ENCODE measurements at regions not wholly inside any gene's neighbourhood (a gene's known extent, or its start where the extent isn't known, plus 50 kb on each side); places are given as distances from the start of the nearest gene placed in this dataset.

DNA sequence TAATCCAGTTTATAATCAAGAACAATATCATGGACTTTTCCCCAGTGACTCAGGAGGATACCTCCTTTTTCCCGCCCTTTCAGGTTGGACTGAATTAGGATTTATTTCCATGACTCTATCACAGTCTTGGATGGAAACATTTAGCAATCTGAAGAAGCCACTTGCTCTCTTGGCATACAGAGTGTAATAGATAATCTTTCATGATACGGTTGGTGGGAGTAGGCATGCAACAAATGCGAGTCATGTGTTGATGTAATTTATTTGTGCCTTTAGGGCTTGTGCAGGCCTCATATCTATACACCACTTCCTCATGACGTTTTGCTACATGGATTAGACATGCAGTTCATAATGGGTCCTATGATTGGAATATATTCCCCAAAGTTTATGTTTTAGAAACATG is 54.2 kb upstream of the MCTP2 start:
- no peak for DNase-seq (ENCODE audit: low spot score in 2 of 2)
- TF ChIP-seq POLR2A (IDR thresholded peaks at IDR 0.05), result no peak
- TF ChIP-seq, protein P1, sequence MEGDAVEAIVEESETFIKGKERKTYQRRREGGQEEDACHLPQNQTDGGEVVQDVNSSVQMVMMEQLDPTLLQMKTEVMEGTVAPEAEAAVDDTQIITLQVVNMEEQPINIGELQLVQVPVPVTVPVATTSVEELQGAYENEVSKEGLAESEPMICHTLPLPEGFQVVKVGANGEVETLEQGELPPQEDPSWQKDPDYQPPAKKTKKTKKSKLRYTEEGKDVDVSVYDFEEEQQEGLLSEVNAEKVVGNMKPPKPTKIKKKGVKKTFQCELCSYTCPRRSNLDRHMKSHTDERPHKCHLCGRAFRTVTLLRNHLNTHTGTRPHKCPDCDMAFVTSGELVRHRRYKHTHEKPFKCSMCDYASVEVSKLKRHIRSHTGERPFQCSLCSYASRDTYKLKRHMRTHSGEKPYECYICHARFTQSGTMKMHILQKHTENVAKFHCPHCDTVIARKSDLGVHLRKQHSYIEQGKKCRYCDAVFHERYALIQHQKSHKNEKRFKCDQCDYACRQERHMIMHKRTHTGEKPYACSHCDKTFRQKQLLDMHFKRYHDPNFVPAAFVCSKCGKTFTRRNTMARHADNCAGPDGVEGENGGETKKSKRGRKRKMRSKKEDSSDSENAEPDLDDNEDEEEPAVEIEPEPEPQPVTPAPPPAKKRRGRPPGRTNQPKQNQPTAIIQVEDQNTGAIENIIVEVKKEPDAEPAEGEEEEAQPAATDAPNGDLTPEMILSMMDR (IDR thresholded peaks at IDR 0.05), result no peak
- H3K4me3 ChIP-seq (ENCODE audit: low read depth, poor library complexity, severe bottlenecking), result no peak overlapping the region
- intact Hi-C loops (cut with DNase I; ENCODE audit: low total_unique reads), result no loop called here
- 36 to 37% methylated on average over 4 of the region's 4 CpGs for WGBS, 2 donors

DNA sequence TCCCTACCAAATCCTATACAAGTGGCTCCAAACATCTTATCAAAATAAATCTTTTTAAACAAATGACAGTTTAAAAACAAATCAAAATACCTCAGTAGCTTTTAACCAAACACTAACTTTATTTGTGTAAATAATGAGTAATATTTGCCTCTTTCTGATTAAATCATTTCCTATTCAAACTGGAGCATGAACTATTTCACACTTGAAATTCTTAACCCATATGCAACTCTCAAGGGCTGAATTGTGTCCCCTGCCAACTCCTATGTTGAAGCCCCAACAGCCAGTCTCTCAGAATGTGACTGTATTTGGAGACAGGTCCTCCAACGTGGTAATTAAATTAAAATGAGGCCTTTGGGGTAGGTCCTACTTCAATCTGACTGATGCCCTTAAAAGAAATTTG is 55.9 kb upstream of the MCTP2 start:
- intact Hi-C loops (cut with DNase I; ENCODE audit: low total_unique reads), result no loop called here
- 62 to 63% methylated on average over 1 of the region's 1 CpG for WGBS, 2 donors
- no peak overlapping the region for H3K4me3 ChIP-seq (ENCODE audit: low read depth, poor library complexity, severe bottlenecking)
- DNase-seq (ENCODE audit: low spot score in 2 of 2), result no peak
- no peak for TF ChIP-seq POLR2A (IDR thresholded peaks at IDR 0.05)
- TF ChIP-seq, protein P1 (IDR thresholded peaks at IDR 0.05), result no peak

DNA sequence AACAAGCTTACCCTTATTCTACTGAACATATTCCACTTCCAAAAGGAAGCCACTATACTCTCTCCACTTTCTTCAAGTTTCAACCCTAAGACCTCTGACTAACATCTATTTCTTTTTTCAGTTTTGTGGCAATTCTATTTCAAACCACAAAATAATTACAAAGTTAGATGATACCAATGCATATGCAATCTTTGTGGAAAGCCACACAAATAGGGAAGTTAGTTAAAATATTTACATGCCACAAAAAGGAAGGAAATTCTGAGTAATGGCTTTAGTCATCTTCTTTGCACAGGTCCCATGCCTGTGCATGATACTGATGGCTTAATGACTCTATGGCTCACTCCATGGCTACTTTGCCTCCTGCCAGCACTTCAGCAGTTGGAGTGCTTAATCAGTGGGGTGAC is 57.0 kb upstream of the MCTP2 start:
- no peak for DNase-seq (ENCODE audit: low spot score in 2 of 2)
- TF ChIP-seq, protein P1 (IDR thresholded peaks at IDR 0.05), result no peak
- TF ChIP-seq POLR2A (IDR thresholded peaks at IDR 0.05), result no peak
- intact Hi-C loops (cut with DNase I; ENCODE audit: low total_unique reads), result no loop called here

DNA sequence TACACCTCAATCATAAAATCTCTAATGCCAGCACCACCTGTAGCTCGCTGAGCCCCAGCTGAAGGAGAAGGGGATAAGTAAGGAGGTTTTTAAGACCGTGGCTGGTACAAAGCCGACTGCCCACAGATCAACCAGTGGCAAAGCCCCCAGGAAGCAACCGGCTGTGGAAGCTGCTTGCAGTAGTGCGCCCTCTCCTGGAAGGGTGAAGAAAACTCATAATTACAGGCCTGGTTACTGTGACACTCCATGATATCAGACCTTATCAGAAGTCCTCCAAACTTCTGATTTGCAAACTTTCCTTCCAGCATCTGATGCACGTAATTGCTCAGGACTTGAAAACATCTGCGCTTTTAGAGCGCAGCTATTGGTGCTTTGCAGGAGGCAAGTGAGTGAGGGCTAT is 63.1 kb upstream of the MCTP2 start:
- intact Hi-C loops (cut with DNase I; ENCODE audit: low total_unique reads), result loop anchor here (5.0 kb wide), 1 partner anchor 154 kb away; no protein-coding TSS in a partner anchor
- 87 to 93% methylated on average over 8 of the region's 8 CpGs for WGBS, 2 donors
- DNase-seq (ENCODE audit: low spot score in 2 of 2), result no peak
- TF ChIP-seq, protein P1 (IDR thresholded peaks at IDR 0.05), result no peak
- TF ChIP-seq POLR2A (IDR thresholded peaks at IDR 0.05), result no peak
- no peak overlapping the region for H3K4me3 ChIP-seq (ENCODE audit: low read depth, poor library complexity, severe bottlenecking)

More for the DNA sequence above, 57.0 kb upstream of the MCTP2 start:
- H3K4me3 ChIP-seq (ENCODE audit: low read depth, poor library complexity, severe bottlenecking), result no peak overlapping the region

DNA sequence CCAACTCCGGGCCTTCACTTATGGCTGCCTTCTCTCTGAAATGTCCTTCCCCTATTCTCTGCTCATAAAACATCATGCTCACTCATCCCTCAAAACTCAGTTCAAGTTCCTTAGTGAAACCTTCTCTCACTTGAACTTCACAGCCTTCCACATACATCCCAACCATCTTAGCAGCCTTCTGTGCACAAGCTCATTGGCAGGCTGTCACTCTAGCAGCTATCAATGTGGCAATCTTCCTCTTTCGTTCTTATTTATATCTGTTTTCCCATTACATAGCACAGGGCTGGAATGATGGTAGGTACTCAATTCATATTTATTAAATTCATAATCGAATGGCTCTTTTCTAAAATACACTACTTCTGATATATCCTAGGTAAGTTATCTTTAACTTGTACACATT is 66.4 kb upstream of the MCTP2 start:
- DNase-seq (ENCODE audit: low spot score in 2 of 2), result no peak
- intact Hi-C loops (cut with DNase I; ENCODE audit: low total_unique reads), result loop anchor here (5.0 kb wide), 1 partner anchor 157 kb away; no protein-coding TSS in a partner anchor
- WGBS, 2 donors, result 73 to 76% methylated on average over 3 of the region's 3 CpGs
- H3K4me3 ChIP-seq (ENCODE audit: low read depth, poor library complexity, severe bottlenecking), result no peak overlapping the region
- TF ChIP-seq, protein P1 (IDR thresholded peaks at IDR 0.05), result no peak
- no peak for TF ChIP-seq POLR2A (IDR thresholded peaks at IDR 0.05)

DNA sequence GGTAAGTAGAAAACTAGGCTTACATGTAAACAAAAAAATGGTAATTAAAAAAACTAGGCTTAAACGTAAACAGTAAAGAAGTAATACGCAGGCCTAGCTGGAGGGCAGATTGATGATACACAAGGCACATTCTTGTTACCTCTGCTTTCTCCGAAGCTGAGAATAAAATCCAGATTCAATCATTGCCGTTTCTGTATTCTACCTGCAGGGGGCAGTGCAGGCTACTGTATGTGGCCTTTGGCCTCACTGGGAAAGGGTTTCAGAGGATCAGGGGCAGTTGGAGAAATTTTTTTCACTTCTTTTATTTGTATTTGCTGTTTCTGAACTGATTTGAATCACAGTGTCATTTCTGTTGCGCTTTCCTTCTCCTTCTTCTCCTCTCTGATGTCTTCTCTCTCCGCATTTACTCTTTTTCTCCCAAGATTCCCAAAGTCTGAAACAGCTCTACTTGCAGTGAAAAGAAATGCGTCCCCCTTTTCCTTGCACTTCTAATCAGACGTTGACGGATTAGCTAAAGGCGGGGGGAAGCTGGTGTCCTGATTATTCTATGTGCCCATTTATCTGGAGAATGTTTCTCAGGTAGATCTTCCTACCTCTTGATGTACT is 67.1 kb upstream of the MCTP2 start:
- no peak overlapping the region for H3K4me3 ChIP-seq (ENCODE audit: low read depth, poor library complexity, severe bottlenecking)
- WGBS, 2 donors, result 49 to 51% methylated on average over 10 of the region's 10 CpGs
- TF ChIP-seq, protein P1 (IDR thresholded peaks at IDR 0.05), result peak in 1 of 3 donors; percentile 84
- TF ChIP-seq POLR2A (IDR thresholded peaks at IDR 0.05), result no peak
- intact Hi-C loops (cut with DNase I; ENCODE audit: low total_unique reads), result no loop called here
- peak in 1 of 2 donors; percentile 36 for DNase-seq (ENCODE audit: low spot score in 2 of 2)
